K562 (cell line): ENCODE measurements at regions not wholly inside any gene's neighbourhood (a gene's known extent, or its start where the extent isn't known, plus 50 kb on each side); places are given as distances from the start of the nearest gene placed in this dataset.

Source experiments
- ATAC-seq: fragments of 200-7000 bp; cut with Tn5 transposase; 3 replicates; pipeline ENCODE4 v1.9.1; 2020; ENCODE audit warnings: moderate library complexity
- BruUV-seq: library from RNA; stranded (reverse); fragments of 400-500 nt; replicated peaks from 2 replicates; lab custom pipeline; 2021; lab: Mats Ljungman, UMichigan
- CTCF ChIA-PET: fragments of 300-600 bp; formaldehyde crosslinking; extraction: SDS; loops from one replicate; lab custom pipeline; 2021; ENCODE audit warnings: low intra/inter-chr PET ratio; lab: Yijun Ruan, JAX
- POLR2A ChIA-PET: fragments of 300-600, 350-650 bp; sonication (Branson Sonifier 250); formaldehyde crosslinking; extraction: SDS; loops from one replicate; lab custom pipeline; 2021; ENCODE audit warnings: antibody characterized with exemption, inconsistent platforms; lab: Yijun Ruan, JAX
- DNase-seq, 4 experiments: peaks; one replicate each; pipeline versions ENCODE4 v3.0.0 to v3.0.0-alpha.2; 2011 to 2018; ENCODE audit warnings: low spot score in 3 of 4, mixed read lengths in 3 of 4; ENCODE audit errors: extremely low read depth in 1 of 4
- FAIRE-seq: peaks from 2 replicates; lab custom pipeline; 2011; peaks lifted over from hg19 to GRCh38; lab: Jason Lieb, UNC
- H2AFZ ChIP-seq: 2 replicates; pipeline ENCODE4 v1.6.0; 2011; ENCODE audit warnings: low read depth, low read length, control low read depth, inconsistent platforms
- H3K27ac ChIP-seq: fragments of 200-600 bp; 3 replicates; pipeline ENCODE4 v1.8.0; 2011; ENCODE audit warnings: low read depth, mild to moderate bottlenecking, control low read depth, inconsistent platforms, low read length, moderate library complexity, mixed read lengths; ENCODE audit errors: extremely low read depth
- H3K27me3 ChIP-seq, 2 experiments: fragments of 300-600 bp in 1 of 2; 2 replicates in 1 of 2; 3 replicates in 1 of 2; pipeline versions ENCODE4 v1.6.0 to v1.8.0; 2011; ENCODE audit warnings: inconsistent platforms in 2 of 2, low read length in 2 of 2, mild to moderate bottlenecking in 1 of 2, mixed read lengths in 1 of 2, moderate library complexity in 1 of 2; ENCODE audit not compliant: control insufficient read depth in 2 of 2, insufficient read depth in 2 of 2
- H3K36me3 ChIP-seq: fragments of 300-600 bp; 3 replicates; pipeline ENCODE4 v1.8.0; 2011; ENCODE audit warnings: mild to moderate bottlenecking, low read length, inconsistent platforms; ENCODE audit not compliant: control insufficient read depth, insufficient read depth
- H3K4me1 ChIP-seq, 2 experiments: fragments of 200-600 bp in 1 of 2; replicated peaks in 1 of 2; 2 replicates in 1 of 2; 3 replicates in 1 of 2; pipeline versions ENCODE4 v1.5.1 to v1.8.0; 2011; ENCODE audit warnings: inconsistent platforms in 2 of 2, low read length in 2 of 2, mild to moderate bottlenecking in 1 of 2, mixed read lengths in 1 of 2, moderate library complexity in 1 of 2; ENCODE audit not compliant: control insufficient read depth in 2 of 2, insufficient read depth in 2 of 2
- H3K4me2 ChIP-seq: 2 replicates; pipeline ENCODE4 v1.6.1; 2011; ENCODE audit warnings: low read length, control low read depth, inconsistent platforms, mixed read lengths; ENCODE audit not compliant: insufficient read depth
- H3K4me3 ChIP-seq: fragments of 200-600 bp; sonication (generic), shearing (Covaris generic); 2 replicates; pipeline ENCODE4 v1.5.1; 2016; ENCODE audit warnings: control low read depth, inconsistent platforms
- H3K79me2 ChIP-seq: fragments of 200-600 bp; 3 replicates; pipeline ENCODE4 v1.8.0; 2011; ENCODE audit warnings: low read length, inconsistent platforms; ENCODE audit not compliant: control insufficient read depth, insufficient read depth
- H3K9ac ChIP-seq, 2 experiments: 2 replicates each; pipeline versions ENCODE4 v1.6.0 to v1.6.1; 2011; ENCODE audit warnings: low read depth in 2 of 2, low read length in 2 of 2, control low read depth in 1 of 2, inconsistent platforms in 1 of 2, mild to moderate bottlenecking in 1 of 2, mixed read lengths in 1 of 2; ENCODE audit not compliant: insufficient read depth in 1 of 2
- H3K9me1 ChIP-seq: one replicate; pipeline ENCODE4 v1.6.0; 2011; ENCODE audit warnings: inconsistent platforms, mild to moderate bottlenecking, low read length, moderate library complexity; ENCODE audit not compliant: control insufficient read depth, insufficient read depth
- H3K9me3 ChIP-seq: replicated peaks from 2 replicates; pipeline ENCODE4 v1.5.1; 2011; ENCODE audit warnings: low read depth, low read length, inconsistent platforms; ENCODE audit not compliant: control insufficient read depth, insufficient read depth
- H4K20me1 ChIP-seq: replicated peaks from 2 replicates; pipeline ENCODE4 v1.6.1; 2011; ENCODE audit warnings: low read length, inconsistent platforms, mixed read lengths; ENCODE audit not compliant: control insufficient read depth, insufficient read depth
- SMAD4 ChIP-seq: fragments of 250-450 bp; sonication (Bioruptor Pico); conservative IDR thresholded peaks from 2 replicates; pipeline ENCODE4 v1.8.0; 2021; ENCODE audit warnings: inconsistent platforms, mild to moderate bottlenecking, moderate library complexity
- SMARCE1 ChIP-seq: fragments of 450-650 bp; IDR thresholded peaks from 2 replicates; pipeline ENCODE4 v1.7.1; 2016; ENCODE audit warnings: mild to moderate bottlenecking
- TFAM ChIP-seq: fragments of 250-450 bp; sonication (Bioruptor Pico); conservative IDR thresholded peaks from 2 replicates; pipeline ENCODE4 v1.5.0; 2021; ENCODE audit warnings: mild to moderate bottlenecking, moderate library complexity
- ZNF518B ChIP-seq: fragments of 250-450 bp; sonication (Bioruptor Pico); IDR thresholded peaks from 2 replicates; pipeline ENCODE4 v1.5.0; 2021; ENCODE audit warnings: mild to moderate bottlenecking, moderate library complexity
- ZSCAN32 ChIP-seq: fragments of 450-650 bp; formaldehyde crosslinking; IDR thresholded peaks from 2 replicates; pipeline ENCODE4 v1.4.0; 2020; ENCODE audit warnings: mild to moderate bottlenecking, moderate library complexity
- WGBS: fragments of 100-300 bp; shearing (Covaris generic); methylation state at CpG from one replicate; pipeline ENCODE4 v1.1.6; 2016; ENCODE audit warnings: low coverage, mixed read lengths; ENCODE audit not compliant: insufficient coverage; ENCODE audit errors: missing lambda C conversion rate; 5-methylcytosine and 5-hydroxymethylcytosine counted together
- in situ Hi-C: fragments of 300-500 bp; cut with MboI; formaldehyde crosslinking; loops from 4 replicates; pipeline ENCODE4 v1.15.0; 2018; ENCODE audit warnings: inconsistent platforms, mixed read lengths
- intact Hi-C: fragments of 100-400 bp; cut with micrococcal nuclease; formaldehyde crosslinking; loops from 2 replicates; pipeline ENCODE4 v1.14.2; 2022
- TF ChIP-seq, protein P1 (sequence below): sonication (generic); formaldehyde crosslinking; IDR thresholded peaks from 2 replicates; pipeline ENCODE4 v1.8.1; 2023; ENCODE audit warnings: mild to moderate bottlenecking, missing genetic modification reagents

- Histone ChIP-seq H3K9me3 (no peaks in the 10 kb centered on the region), H3K27me3 (peaks cover 8 to 62% of the 10 kb centered on the region in 2 experiments; a peak in 4 of 5 replicates), H3K36me3 (no peaks in the 10 kb centered on the region), H4K20me1 (0 out of 2 replicates have a peak, but pooled peaks cover 3% of the 10 kb centered on the region), H3K9me1 (no peaks in the 10 kb centered on the region), H3K27ac (no peak overlapping the region), H3K4me3 (no peak overlapping the region), H2AFZ (no peak overlapping the region), H3K4me2 (no peak overlapping the region), H3K4me1 (no peaks in the 10 kb centered on the region), H3K79me2 (no peaks in the 10 kb centered on the region), H3K9ac (no peak overlapping the region)
- no TSS peak for BruUV-seq
- in situ Hi-C loops: no loop called here
- no peak for DNase-seq
- no peak for ATAC-seq
- intact Hi-C loops: no loop called here
- CTCF ChIA-PET: no interaction called here
- WGBS: 2% methylated on average over 11 of the region's 11 CpGs
- TF ChIP-seq, protein P1, sequence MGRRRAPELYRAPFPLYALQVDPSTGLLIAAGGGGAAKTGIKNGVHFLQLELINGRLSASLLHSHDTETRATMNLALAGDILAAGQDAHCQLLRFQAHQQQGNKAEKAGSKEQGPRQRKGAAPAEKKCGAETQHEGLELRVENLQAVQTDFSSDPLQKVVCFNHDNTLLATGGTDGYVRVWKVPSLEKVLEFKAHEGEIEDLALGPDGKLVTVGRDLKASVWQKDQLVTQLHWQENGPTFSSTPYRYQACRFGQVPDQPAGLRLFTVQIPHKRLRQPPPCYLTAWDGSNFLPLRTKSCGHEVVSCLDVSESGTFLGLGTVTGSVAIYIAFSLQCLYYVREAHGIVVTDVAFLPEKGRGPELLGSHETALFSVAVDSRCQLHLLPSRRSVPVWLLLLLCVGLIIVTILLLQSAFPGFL: no peak
- TF ChIP-seq TFAM: no peak
- TF ChIP-seq ZNF518B (CRISPR knock-in tag): no peak
- TF ChIP-seq SMAD4 (CRISPR knock-in tag): no peak
- no peak for TF ChIP-seq SMARCE1
- no peak for TF ChIP-seq ZSCAN32
- FAIRE-seq: no peak
- POLR2A ChIA-PET: no interaction called here
These were observed 157.2 kb upstream of the FOXF1 start for GRCh38 chr16:86353148-86353547.
